GM21367 (cell line): ENCODE measurements at regions not wholly inside any gene's neighbourhood (a gene's known extent, or its start where the extent isn't known, plus 50 kb on each side); places are given as distances from the start of the nearest gene placed in this dataset.
"Not testable (repeated sequence)": the region's sequence is repeated elsewhere in the genome, so short reads cannot be mapped to it uniquely, and the experiment has no call there.

ENCODE experiments used
- ATAC-seq: cut with Tn5 transposase; IDR thresholded peaks from one replicate; pipeline ENCODE4 v1.9.1; 2021; ENCODE audit not compliant: unreplicated experiment

DNA sequence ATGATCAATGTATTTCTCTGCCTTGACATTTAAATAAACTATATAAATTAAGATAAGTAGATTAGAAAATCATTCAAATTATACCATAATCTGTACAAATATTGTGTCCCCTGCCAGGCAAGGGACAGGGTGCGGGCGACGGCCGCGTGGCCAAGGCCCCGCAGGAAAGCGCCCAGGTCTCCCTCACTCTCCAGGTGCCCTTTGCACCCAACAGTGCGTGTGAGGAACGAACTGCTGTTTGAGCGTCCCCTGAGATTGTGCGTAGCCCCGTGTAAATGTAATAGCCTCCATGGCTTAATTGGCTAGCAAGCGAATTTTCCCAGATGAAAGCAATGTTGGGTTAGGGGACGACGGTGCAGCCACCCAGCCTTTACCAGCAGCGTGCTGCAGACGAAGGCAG lies 161.4 kb downstream of the SYT15 start:
- ATAC-seq, result not testable (repeated sequence)

DNA sequence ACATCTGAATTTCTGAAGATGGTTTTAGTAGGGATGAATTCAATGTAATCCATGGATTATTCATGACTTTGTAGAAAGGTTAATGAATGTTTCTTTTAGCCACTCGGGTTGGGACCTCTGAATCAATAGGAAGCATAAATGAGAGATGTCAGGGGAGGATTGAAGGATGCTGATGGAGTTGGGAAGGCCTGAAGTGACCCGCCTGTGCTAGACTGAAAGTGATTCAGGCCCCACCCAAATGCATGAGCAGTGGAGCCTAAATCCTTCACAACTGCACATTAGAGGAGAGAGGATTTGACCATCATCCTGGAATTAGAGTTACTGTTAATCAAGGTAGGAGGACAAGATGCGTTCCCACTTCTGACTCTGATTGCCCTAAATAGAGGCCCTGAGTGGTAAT lies 162.2 kb upstream of the PTPN20 start:
- not testable (repeated sequence) for ATAC-seq

DNA sequence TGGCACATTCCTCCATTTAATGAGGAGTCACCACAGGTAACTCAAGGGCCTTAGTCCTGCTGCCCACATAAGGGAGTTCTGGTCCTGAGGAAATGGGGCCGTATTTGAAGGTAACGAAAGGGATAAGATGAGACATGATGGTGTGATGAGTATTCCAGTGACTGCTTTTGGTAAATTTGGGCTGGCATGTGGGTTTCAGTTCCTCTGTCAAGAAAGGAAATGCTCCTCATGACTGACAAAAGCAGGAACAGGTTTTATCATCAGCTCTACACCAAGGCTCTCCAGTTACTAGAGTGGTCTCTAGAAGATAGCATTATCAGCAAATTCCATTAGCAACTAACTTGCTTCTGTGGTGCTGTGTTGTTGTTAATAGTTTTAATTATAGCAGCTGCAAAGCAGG lies 161.8 kb upstream of the PTPN20 start:
- not testable (repeated sequence) for ATAC-seq

DNA sequence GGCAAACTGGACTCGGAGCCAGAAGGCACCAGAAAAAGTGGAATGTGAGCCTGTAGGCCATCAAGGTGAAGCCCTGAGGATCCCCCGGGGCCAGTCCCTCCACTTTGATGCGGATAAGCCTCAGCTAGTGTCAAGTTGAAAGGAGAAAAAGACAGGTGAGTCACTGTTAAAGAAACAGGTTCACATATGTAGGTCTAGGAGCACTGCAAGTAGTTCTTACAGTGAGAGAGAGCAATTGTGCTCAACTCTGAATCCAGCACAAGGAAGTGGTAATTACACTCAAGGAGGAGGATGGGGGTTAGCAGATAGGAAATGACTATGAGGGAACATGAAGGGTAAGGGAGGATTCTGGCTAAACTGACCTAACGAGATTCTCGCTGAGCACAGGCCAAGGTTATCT lies 157.5 kb upstream of the PTPN20 start:
- not testable (repeated sequence) for ATAC-seq

DNA sequence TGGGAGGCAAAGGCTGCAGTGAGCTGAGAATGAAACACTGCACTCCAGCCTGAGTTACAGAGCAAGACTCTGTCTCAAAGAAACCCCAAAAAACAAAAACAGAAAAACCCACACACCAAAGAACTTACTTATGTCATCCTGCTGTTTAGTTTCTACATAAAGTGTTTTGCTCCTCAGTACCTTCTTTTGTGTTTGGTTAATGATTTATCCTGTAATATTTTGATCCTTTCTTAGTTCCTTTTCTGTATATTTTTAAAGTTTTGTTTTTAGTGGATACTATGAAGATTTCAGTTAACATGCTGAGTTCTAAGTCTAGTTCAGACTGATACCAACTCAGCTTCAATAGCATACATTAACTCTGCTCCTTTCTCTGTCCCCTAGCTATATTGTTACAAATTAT lies 149.8 kb upstream of the PTPN20 start:
- peak; percentile 85 for ATAC-seq

DNA sequence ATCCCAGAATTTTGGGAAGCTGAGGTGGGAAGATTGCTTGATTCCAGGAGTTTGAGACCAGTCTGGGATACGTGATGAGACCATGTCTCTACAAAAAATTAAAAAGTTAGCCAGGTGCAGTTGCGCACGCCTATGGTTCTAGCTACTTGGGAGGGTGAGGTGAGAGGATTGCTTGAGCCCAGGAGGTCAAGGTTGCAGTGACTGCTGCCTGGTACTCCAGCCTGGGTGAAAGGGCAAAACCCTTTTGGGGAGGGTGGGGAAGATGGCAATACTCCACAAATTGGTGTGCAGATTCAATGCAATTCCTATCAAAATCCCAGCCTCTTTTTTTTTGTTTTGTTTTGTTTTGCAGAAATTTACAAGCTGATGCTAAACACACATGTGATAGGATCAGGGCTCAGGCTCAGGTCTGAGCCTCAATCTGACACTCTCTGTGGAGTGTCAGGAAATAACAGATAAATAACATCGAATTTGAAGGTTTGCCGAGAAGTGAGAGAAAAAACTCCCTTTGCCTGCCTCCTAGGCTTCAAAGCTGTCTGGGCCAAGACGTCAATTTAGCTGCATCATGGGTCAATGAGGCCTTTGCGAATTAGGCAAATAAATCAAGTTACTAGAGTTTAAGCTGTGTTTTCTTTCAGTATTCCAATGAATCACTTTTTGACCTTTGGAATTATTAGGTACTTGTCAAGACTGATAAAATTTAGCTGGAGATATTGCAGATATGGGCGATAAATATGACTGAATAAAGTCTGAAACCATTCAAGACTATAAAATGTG lies 142.5 kb upstream of the PTPN20 start:
- not testable (repeated sequence) for ATAC-seq

DNA sequence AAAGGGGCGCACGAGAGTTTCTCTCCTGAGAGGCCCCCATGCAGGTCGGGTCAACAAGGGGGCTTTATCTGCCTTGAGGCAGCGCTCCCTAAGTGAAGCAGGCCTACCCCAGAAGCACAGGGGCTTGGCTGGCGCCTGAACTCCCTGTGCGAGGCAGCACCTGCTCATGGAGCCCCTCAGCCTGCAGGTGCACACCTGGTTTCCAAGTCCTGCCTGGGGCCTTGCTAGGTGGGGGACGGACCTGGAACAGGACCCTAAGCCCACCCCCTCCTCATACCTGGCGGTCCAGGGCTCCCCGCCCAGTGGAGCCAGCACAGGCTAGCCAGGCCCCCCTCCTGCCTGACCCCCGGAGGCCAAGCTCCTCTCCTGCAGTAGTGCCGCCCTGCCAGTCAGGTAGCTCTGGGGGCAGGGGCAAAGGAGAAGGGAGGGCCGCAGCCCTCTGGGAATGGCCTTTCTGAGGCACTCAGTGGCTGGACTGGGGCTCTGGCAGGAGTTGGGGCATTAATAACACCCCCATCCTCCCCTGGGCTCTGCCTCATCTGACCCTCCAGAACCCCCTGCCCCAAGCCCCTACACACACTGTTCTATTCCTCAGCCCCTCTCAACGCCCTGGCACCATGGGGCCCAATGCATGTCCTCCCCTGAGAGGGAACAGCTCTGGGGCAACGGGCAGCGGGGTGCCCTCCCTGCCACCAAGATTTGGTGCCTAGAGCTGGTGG lies 137.9 kb upstream of the PTPN20 start:
- ATAC-seq, result not testable (repeated sequence)

DNA sequence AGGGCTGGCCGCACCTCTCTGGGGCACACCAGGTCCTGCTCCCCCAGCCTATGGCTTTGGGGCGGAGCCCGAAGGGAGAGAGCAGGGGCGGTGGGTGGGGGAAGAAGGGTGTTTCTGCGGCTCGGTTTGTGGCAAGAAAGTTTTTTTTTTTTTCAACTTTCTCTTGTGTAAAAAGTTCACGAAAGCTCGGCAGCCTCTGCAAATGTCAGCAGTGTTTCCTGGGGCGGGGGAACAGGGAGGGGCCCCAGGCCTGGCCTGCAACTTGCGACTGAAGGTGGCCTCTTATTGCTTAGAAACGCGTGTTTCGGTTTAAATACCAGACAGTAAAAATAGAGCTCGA lies 137.4 kb upstream of the PTPN20 start:
- not testable (repeated sequence) for ATAC-seq

DNA sequence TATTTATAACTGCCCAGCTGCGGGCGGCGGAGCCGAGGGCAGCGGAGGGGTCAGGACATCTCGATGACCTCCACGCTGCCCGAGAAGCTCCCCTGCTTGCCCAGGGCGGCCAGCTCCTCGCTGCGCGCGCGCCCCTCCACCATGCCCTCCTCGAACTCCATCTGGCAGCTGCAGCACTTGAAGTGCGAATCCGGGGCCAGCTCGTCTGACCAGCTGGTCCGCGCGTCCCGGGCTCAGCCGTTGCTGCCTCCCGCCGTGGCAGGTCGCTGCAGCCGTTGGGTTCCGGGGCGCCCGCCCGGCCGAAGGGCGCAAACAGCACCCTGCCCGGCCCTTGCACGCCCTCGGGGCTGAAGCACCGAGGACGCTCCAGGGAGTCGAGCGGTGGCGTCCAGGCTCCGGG lies 136.9 kb upstream of the PTPN20 start:
- not testable (repeated sequence) for ATAC-seq

DNA sequence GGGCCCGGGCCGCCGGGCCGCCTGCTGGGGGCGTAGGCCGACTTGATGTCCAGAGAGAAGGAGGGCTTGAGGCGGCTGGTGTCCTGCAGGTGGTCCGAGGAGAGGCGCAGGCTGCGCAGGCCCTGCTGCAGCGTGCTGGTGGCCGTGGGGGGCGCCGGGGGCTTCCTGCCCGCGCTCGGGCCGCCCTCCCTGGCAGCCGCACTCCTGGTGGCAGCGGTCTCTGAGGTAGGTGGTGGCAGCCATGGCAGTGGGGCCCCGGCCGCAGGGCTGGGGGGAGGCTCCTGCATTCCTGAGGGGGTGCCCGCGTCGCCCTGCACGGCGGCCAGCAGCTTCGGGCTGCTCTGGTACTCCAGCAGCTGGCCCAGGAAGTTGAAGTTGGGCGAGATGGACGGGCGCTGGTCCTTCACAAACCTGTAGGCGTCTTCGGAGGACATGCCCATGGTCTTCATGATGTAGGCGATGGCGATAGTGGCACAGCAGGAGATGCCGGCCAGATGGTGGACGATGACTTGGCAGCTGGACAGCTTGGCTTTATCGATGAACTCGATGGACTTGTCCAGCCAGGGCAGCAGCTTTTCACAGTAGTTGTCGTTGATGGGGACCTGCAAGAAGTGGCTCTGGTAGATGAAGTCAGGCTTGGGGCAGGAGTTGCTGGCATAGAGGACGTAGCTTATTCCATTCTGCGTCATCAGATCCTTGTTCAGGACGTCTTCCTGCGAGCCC lies 136.1 kb upstream of the PTPN20 start:
- ATAC-seq, result not testable (repeated sequence)

DNA sequence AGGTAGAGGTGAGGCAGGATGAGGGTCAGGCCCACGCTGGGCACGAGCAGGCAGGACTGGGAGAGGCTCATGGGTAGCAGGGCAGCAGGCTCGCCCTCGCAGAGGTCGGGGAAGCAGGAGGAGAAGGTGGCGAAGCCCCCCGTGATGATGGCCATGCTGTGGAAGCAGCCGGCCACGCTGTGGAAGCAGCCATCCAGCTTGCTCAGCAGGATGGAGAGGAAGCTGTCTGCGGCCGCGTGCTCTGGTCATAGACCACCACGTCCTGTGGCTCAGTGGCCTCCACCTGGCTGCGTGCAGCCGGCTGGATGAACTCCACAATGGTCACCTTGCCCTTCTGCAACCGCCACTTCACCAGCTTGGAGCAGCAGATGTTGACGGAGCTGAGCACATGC lies 135.6 kb upstream of the PTPN20 start:
- ATAC-seq, result not testable (repeated sequence)

DNA sequence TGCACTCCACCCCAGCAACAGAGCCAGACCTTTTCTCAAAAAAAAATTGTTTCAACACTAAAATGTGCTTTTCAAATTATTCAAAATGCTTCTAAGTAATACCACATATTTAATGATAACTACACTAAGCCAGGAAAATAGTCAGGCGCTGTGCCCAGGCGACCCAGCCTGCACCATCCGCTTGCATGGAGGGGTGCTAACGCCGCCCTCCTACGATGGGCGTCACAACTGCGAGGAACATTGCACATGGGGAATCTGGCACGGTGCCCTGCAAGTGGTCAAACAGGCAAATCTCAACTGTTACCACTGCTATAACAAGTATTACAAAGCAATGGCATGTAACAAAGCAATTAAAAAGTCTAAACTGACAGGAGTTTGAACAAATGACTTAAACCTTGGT lies 131.7 kb upstream of the PTPN20 start:
- not testable (repeated sequence) for ATAC-seq

DNA sequence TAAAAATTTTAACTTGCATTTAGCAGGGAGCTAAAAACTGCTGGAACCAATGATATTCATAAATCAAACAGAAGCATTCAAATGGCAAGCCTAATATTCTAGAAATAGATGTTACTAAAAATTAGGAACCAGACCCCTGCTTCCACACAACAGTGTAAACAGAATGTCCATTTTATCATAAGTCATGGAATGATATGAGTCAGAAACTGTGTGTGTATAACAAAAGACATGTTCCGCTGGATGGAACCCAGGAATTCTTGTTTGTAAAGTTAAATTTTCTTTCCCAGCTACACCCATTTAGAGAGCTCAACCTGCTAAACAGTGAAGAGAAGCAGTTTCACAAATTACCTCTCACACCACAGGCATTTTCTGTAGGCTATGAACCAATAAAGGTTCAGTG lies 131.1 kb upstream of the PTPN20 start:
- not testable (repeated sequence) for ATAC-seq

DNA sequence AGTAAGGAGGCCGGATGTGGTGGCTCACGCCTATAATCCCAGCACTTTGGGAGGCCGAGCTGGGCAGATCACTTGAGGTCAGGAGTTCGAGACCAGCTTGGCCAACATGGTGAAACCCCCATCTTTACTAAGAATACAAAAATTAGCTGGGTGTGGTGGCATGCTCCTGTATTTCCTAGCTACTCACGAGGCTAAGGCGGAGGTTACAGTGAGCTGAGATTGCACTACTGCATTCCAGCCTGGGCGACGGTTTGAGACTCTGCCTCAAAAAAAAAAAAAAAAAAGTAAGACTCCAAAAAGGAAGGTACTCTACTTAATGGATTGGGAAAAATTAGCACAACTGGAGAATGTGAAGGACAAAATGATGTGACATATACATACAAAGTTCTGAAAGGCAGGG lies 130.2 kb upstream of the PTPN20 start:
- ATAC-seq, result not testable (repeated sequence)

DNA sequence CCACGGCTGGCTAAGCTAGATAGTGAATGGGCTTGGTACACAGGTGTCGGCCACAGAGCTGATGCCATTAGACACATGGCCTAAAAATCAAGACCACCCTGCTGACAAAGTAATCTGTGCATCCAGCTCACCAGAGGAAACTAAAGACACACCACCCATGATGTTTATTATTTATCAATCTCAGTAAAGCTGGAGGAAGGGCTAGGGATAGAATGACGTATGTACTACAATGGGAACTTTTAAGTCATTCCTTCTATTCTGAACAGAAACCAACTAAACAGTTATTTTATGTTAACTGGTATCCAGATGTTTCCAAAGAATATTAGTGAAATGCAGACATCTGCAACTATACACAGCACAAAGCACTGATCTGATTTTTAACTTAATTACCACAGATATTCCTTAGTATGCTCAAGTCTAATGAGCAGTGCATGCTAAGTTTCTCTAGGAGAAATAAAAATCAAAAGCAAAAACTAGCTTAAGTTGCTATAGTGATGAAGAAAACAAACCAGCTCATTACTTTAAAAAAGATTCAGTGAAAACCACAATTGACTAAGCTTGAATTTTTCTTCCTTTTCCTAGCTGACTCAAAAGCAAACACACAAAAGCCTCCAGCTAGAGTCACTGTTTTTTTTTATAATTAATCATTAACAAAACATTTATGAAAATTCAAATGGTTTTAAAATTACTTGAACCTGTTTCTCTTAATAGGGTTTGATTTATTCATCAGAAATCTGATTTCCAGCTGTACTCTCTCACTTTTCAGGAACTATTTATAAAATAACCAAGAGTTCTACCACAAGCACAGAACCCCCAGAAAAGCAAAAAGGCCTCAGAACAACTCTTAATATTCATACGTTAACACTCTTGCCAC lies 129.0 kb upstream of the PTPN20 start:
- not testable (repeated sequence) for ATAC-seq

DNA sequence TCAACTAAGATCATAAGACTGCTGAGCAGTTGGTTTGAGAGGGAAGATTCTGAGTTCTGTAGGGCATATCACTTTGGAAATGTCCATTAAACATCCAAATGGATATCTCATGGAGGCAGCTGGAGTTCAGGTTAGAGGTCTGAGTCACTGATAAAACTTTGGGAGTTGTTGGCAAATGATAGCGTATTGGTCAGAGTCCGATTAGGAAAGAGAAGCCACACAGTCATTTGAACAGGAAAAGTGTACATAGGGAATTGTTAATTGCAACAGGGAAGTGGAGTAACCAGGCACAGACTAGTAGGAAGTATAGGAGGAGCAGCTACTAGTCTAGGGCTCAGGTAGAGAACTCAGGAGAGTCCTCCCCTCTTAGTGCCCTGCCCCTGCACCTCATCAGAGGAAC lies 126.6 kb upstream of the PTPN20 start:
- not testable (repeated sequence) for ATAC-seq

DNA sequence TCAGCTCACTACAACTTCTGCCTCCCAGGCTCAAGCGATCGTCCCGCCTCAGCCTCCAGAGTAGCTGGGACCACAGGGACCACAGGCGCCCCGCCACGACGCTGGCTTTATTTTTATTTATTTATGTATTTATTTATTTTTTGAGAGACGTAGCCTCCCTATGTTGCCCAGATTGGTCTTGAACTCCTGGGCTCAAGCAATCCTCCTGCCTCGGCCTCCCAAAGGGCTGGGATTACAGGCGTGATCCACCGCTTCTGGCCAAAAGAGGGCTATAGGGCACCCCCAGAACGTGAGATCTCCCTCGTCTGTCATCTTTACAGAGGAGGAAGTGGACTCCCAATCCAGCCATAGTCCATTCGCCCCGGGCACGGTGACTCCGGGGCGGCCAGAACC lies 125.1 kb upstream of the PTPN20 start:
- peak; percentile 24 for ATAC-seq

DNA sequence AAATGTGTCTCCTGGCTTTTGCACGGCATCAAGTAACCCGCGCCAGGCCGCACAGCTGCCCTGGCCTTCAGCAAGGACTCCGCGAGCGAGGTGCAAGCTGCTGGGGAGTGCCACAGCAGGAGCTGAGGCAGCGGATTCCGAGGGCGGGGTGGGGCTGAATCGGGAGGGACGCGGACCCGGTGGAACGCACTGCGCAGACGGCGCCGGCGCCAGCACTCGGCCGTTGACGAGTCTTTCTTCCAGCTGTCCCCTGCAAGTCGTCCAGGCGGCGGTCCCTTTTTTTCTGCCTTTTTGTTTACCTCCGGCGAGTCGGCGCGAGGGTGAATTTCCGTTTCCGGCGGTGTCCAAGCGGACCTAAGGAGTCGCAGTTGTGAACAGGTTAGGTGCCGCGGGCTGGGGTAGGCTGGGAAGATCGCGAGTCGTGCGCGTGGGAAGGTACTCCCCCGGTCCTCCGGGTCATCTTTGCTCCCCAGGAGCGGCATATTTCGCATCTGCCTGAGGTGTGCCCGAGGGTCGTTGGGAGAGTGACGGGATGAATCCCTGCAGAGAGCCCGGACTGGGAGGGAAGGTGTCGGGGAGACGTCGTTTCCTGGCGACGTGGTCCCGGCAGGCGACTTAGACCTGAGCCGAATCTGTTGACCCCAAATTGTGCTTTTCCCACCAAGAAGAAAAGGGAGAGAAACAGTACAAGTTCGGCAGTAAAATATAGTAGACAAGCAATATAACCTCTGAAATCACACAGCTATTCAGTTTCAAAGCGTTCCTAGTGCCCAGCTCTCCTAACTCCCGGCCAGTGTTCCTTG lies 124.5 kb upstream of the PTPN20 start:
- ATAC-seq, result peak; percentile 60

DNA sequence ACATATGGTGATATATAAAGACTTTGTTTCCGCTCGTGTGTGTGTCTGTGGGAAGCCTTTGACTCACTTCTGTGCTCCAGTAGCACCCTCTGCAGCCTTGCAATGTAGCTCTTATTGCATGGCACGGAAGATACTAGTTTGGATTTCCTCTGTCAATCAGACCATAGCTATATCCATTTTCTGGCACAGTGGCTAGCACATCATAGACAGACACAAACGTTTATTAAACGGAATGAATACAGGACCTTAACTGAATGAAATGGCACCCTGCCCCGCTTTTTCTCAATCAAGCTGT lies 124.0 kb upstream of the PTPN20 start:
- ATAC-seq, result peak; percentile 58

DNA sequence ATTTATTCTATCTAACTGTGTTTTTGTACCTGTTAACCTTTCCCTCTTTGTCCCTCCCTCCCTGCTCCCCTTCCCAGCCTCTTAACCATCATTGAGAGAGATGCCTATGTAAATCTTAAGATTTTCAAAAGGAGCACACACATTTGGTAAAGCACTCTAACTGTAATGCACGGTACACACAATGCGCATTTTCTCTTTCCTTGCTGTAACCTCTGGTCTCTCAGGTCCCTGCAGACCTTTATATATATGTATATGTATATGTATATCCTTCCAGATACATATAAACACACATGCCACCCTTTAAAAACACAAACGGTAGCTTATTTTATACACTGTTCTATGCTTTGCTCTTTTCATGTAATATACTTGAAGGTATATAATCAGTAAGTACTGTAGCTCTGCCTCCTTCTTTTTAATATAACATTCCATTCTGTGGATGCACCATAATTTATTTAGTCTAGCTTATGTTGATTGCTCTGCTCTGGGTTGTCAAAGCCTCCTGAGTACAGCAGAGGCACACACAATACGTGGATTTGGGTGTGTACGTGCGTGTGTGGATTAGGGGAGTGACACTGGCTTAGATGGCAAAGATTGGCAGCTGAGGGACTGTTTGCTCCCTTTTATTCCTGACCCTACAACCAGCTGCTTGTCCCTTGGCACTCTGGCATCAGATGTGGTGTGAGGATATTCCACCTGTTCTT lies 118.4 kb upstream of the PTPN20 start:
- not testable (repeated sequence) for ATAC-seq
